ENCODE measurements at regions not wholly inside any gene's neighbourhood (a gene's known extent, or its start where the extent isn't known, plus 50 kb on each side); places are given as distances from the start of the nearest gene placed in this dataset.

DNA sequence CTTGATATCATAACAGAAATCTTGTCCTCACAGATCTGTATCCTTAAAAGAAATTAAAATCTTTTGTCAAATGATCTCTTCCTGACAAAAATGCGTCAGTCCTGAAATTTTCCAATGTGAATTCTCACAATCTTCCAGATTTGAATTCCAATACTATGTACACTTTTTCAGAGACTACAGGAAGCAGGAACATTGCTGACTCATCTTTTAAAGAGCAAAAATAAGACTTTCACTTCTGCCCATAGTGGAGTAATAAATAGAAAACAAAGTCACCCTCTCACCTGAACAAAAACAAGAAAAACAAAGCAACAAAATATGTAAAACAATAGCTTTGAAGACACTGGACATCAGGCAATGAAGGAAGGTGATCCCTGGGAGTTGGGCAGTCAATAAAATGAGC lies 167.0 kb upstream of the IPO5 start:
- no peak for DNase-seq (ENCODE audit: low read depth, low spot score)

- DNase-seq (ENCODE audit: low read depth, low spot score) = no peak
Observed at GRCh38 chr13:97797553-97797952, 155.9 kb upstream of the IPO5 start.

GRCh38 chr13:97798171-97798821 lies 155.2 kb upstream of the IPO5 start:
- DNase-seq (ENCODE audit: low read depth, low spot score) = no peak

DNA sequence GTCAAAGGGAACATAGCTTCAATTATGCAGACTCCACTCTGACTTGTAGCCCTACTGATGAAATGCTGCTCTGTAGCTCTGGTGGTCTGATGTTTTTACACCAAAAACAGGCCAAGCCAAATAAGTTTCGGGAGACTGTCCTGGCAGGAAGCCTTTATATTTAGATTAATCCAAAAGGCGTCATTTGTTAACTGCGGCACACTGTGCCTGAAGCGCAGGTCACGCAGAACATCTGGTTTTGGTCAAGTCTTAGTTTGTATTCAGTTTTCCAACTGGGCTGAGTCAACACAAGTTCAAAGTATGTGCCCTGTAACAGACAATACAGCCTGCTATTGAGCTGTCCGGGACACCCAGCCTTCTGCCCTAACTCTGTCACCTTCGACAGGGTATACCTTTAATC lies 154.6 kb upstream of the IPO5 start:
- DNase-seq (ENCODE audit: low read depth, low spot score) = no peak

- no peak for DNase-seq (ENCODE audit: low read depth, low spot score)
Observed at GRCh38 chr13:97802213-97802612, 151.3 kb upstream of the IPO5 start.

DNA sequence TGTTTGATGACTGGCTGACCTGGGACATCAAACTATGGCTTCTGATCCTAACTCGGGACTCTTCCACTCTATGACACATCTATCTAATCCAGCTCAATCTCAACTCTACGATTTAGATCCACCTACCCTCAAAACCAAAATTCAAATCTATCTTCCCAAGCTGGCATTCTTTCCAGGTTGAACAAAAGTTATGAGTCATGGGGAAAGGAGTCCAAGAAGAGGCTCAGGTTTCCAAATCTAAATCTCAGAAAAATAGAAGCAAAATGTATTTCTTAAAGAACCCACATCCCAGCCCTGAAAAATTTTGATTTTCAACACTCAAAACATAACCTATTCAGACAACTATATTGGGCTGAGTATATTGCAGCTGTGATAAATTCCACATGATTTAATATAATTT lies 143.9 kb upstream of the IPO5 start:
- DNase-seq (ENCODE audit: low read depth, low spot score) = no peak

GRCh38 chr13:97810152-97810551 lies 143.3 kb upstream of the IPO5 start:
- no peak for DNase-seq (ENCODE audit: low read depth, low spot score)

- no peak for DNase-seq (ENCODE audit: low read depth, low spot score)
Observed at GRCh38 chr13:97822377-97822776, 131.1 kb upstream of the IPO5 start.

GRCh38 chr13:97826421-97827012 lies 127.0 kb upstream of the IPO5 start:
- DNase-seq (ENCODE audit: low read depth, low spot score) = no peak

- DNase-seq (ENCODE audit: low read depth, low spot score) = no peak
Observed at GRCh38 chr13:97834250-97834649, 119.2 kb upstream of the IPO5 start.

DNA sequence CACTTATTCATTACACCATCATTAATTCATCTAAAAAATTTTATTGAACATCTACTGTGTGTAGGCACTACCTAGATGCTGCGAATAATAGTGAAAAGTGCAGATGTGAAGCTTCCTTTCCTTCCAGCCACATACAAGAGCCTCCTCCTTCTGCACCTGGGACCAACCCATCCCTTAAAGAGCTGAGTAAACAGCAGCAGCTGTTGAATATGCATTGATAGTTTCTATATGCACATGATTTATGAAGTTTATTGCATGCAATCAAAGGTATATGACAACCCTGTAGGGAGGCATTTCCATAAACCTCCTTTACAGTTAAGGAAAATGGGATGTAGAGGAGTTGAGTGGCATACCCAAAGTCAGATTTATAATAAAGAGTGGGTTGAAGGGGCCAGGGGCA lies 110.3 kb upstream of the IPO5 start:
- no peak for DNase-seq (ENCODE audit: low read depth, low spot score)

DNA sequence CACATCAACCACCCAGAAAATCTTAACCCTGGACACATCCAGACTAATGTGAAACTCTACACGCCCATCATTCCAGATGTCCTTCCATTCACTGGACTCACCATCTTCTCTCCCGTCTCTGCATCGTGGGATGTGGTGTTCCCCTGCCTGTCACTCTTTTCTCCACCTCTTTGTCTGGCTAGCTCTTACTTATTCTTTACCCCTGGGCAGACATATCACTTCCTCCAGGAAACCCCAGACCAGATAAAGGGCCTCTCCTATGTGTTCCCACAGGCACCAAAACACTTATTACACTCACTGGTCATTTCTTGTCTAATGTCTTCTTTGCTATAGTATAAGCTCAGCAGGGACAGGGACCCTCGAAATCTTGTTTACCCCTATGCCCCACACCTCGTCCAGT lies 109.3 kb upstream of the IPO5 start:
- DNase-seq (ENCODE audit: low read depth, low spot score) = no peak

DNA sequence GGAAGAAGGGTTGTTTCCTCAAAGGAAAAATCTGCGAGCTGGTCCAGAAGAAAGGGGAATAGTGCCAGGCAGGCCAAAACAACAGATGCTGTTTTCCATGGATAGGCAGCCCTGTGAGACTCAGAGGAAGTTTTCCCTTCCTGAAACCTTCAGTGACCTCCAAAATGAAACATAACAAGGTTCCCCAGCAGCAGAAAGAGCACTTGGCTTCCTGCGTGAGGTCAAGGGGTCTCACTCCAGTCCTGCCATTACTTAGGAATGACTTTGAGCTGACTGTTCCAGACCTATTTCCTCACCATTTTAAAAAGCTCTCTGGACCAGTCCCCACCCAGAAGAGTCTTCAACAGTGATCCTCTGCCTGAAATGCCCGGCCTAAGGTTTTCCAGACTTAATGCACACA lies 104.6 kb upstream of the IPO5 start:
- DNase-seq (ENCODE audit: low read depth, low spot score) = no peak

GRCh38 chr13:97849305-97849704 lies 104.2 kb upstream of the IPO5 start:
- peak; percentile 66 for DNase-seq (ENCODE audit: low read depth, low spot score)

DNA sequence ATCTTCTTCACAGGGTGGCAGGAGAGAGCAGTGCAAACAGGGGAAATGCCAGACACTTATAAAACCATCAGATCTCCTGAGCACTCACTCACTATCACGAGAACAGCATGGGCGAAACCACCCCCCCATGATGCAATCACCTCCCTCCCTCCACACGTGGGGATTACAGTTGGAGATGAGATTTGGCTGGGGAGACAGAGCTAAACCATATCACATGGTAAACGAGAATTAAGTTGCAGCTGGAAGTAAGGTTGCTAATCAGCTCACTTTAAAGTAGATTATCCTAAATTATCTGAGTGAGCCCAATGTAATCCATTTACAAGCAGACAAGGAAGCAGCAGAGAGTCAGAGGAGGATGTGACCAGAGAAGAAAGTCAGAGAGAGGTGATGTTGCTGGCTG lies 102.2 kb upstream of the IPO5 start:
- DNase-seq (ENCODE audit: low read depth, low spot score) = peak; percentile 12

GRCh38 chr13:97852181-97852874 lies 101.1 kb upstream of the IPO5 start:
- no peak for DNase-seq (ENCODE audit: low read depth, low spot score)

- no peak for DNase-seq (ENCODE audit: low read depth, low spot score)
Observed at GRCh38 chr13:97853550-97853949, 99.9 kb upstream of the IPO5 start.

DNA sequence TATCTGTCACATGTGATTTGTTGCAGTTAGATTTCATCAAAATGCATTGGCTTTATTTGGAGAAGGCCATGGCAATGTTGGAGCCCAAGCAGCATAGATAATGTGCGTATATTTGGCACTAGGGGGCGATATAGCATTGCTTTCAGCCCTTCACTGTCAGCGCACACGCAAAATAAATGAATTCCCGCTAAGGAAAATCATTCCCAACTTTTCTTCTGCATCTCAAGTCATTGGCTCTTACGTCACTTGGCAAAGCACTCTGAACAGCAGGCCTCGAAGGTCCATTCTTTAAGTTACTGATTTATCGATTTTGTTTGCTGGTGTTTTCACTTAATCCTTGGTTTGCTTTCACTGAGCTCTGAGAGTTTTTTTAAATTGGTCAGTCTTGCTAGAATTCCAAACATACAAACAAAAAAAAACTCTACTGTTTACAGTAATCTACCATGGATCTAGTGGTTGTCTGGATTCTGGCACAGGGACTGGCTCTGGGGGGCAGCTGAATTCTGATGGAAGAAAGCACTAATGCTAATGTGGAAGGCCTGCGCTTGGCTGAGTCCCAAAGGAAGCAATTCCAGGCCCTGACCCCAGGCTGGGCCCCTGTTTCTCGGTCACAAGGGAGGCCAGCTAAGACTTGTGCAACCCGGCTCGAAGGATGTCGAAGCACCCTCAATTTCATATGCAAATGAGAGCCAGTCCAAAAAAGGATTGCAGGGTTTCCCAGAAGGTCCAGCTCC lies 97.7 kb upstream of the IPO5 start:
- DNase-seq (ENCODE audit: low read depth, low spot score) = peak; percentile 63

DNA sequence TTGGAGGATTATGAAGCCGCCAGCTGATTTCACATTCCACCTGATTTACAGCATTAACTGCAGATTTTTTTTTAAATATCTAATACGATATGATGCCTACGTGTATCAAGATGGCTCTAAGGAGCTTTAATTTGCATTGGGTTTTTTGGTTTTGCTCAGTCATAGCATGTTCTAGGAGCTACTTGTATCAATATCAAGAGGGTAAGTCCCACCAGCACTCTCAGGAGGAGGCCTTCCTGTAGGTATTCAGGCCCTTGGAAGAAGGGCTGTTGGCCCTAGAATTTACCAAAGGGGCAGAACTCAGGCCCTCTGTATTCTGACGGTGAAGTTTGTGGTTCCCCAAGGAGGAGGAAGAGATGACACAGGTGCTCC lies 97.2 kb upstream of the IPO5 start:
- DNase-seq (ENCODE audit: low read depth, low spot score) = no peak

DNA sequence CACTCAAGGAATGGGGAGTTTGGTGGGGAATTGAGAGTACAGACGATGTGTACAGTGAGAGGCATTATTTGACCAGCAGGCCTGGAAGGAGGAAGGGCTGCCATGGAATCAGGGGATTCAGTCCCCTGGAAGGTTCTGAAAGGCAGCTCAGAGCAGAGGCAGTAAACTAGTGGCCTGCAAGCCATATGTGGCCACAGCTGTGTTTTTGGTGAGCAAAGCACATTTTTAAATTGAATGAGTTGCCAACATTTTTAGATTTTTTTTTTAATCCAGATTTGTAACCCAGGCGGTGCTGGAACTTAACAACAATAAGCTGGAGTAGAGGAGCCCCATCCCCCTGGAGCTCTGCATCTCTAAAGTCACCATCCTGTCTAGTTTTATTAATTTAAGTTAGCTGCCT lies 95.3 kb upstream of the IPO5 start:
- DNase-seq (ENCODE audit: low read depth, low spot score) = no peak

- no peak for DNase-seq (ENCODE audit: low read depth, low spot score)
Observed at GRCh38 chr13:97866346-97866745, 87.1 kb upstream of the IPO5 start.

- DNase-seq (ENCODE audit: low read depth, low spot score) = no peak
Observed at GRCh38 chr13:97866751-97867150, 86.7 kb upstream of the IPO5 start.

GRCh38 chr13:97873398-97873797 lies 80.1 kb upstream of the IPO5 start:
- no peak for DNase-seq (ENCODE audit: low read depth, low spot score)

Measured in ELF-1 (cell line).